Stimulated activated CD4-positive, alpha-beta T cell treated with anti-CD3 and anti-CD28 coated beads, Interleukin-4, amount 100 ng/mL, for 4 hours (primary cell): ENCODE measurements at regions not wholly inside any gene's neighbourhood (a gene's known extent, or its start where the extent isn't known, plus 50 kb on each side); places are given as distances from the start of the nearest gene placed in this dataset.
"Not testable (repeated sequence)": the region's sequence is repeated elsewhere in the genome, so short reads cannot be mapped to it uniquely, and the experiment has no call there.

Experiments used
- DNase-seq, 2 experiments: peaks; one replicate each; pipeline ENCODE4 v3.0.0-alpha.2; 2020

DNA sequence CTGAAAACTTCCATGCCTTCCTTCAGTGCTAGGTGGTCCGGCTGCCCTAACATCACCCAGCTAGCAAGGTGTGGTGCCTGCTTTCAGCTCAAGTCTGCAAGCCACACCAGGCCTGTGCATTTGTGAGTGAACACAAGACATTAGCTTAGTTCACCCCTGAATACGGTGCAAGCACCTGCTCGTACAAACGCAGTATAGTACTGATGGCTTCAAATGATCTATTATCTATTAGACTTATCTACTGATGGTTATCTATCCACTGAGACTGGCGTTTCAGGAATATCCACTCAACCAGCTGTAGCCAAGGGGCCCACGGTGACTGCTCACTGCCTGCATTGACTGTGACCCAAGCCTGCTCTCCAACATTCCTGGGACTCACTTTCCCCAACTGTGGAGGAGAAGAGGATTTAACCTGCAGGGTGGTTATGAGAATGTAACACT is 155.9 kb downstream of the SHOX start:
- no peak for DNase-seq

DNA sequence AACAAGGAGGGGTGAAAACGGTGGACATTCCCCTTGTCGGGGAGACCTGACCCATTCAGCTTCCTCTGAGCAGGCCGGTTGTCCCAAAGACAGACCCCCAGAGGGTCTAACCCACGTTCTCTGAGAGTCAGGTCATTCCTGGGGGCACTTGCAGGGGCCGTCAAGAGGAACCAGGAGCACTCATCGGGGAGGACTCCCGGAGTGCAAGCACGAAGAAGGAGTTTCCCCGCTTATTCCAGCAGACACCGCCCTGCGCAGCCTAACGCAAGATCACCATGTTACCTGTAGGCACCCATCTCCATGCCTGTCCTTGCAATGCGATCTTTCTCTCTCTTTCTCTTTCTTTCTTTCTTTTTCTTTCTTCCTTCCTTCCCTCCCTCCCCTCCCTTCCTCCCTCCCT is 154.2 kb downstream of the SHOX start:
- no peak for DNase-seq

DNA sequence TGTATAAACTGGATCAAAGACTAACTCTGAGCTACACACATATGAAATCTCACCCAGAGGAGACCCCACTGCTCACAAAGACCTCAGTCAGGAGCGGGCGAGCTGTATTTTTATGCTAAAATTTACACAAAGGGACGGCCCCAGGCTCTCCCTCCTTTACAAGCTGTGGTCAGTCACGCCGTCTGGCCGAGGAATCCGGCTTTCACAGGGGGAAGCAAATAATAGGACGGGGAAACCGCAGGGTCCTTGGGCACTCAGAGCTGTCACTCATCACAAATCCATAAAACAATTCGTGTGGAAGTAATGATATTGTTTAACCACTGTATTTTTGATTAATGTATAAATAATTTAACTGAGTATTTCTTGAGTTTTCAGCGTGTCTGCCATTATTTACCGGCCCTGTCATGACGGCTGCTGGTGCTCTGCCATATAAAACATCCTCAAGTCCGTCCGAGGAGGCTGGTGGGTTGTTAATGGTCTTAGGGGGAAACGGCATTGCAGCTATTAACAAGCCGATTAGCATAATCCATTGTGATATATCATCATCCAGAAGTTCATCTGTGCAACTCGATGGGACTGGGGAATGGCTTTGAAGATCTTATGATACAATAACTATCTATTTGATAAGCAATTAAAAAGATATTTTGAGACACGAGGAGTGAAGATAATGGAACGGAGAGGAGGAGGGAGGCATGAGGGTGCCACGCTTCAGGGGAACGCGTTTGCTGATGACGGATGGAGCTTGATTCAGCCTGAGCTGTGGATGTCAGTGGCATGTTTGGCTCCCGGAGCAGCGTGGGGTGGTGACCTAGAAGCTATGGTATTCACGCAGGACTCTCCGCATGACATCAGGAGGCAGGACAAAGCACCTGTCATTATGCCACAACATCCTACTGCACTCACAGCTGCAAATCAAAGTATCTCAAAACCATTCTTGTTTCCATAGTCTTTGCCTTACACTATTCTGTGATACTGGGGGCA is 150.9 kb downstream of the SHOX start:
- DNase-seq = no peak

DNA sequence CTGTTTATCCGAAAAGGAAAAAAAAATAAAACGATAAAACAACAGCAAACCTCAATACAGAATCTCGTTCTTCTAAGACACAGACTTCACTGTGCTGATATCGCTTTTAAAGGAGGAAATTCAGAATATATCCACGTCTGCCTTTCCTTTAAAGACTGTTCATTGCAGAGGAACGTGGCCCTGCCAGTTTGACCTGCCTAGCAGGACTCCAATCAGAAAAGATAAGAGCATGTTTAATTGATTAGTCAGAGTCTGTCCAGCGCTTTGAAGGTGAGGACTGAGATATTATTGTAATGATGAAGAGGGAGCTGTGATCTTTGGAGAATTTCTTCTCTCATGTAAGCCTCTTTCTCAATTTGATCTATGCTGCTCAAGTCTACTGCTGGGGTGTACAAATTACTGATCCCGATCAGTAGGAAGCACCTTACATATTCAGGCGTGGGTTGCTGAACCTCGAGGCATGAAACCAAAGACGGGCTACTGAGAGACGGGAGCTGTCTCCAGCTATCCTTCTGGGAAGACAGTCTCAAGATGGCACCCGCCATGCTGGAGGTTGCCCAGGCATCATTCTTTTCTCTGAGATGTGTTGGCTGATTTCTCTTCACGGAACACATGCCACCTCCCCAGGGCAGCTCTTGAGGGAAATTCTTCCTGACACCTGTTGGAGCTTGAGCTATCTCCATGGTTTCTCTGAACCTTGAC is 146.1 kb downstream of the SHOX start:
- no peak for DNase-seq

DNA sequence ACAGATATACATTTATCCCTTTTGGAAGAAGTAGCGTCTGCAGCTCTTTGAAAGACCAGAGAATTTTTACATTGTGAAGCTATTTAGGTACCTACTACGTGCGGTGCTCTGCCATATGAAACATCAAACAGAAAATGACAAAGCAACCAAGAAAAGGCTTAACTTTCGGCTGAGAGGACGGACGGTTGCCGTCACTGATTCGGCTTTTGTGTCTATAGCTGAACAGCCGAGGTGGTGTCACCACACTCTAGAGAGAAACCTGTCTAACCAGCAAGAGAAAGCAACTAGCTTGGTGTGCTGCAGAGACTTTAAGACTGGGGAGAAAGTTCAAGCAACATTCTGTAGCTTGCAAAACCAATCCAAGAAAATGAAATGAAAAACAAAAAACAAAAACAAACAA is 145.5 kb downstream of the SHOX start:
- no peak for DNase-seq

DNA sequence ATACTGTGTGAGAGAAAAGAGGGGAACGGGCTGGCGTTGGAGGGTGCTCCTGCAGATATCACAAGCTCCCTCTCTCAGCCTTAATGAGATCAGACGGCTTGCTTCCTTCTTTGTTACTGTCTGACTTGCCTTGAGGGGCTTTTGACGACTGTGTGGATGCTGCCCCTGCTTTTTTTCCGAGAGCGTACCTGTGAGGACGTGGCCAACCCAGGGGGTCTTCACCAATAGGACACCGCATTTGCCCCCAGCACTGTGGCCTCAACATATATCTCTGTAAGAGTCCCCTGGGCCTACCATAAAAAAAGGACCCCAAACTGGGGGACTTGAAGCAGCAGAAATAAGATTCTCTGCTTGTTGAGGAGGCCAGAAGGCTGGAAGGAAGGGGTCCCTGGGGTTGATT is 143.9 kb downstream of the SHOX start:
- no peak for DNase-seq

DNA sequence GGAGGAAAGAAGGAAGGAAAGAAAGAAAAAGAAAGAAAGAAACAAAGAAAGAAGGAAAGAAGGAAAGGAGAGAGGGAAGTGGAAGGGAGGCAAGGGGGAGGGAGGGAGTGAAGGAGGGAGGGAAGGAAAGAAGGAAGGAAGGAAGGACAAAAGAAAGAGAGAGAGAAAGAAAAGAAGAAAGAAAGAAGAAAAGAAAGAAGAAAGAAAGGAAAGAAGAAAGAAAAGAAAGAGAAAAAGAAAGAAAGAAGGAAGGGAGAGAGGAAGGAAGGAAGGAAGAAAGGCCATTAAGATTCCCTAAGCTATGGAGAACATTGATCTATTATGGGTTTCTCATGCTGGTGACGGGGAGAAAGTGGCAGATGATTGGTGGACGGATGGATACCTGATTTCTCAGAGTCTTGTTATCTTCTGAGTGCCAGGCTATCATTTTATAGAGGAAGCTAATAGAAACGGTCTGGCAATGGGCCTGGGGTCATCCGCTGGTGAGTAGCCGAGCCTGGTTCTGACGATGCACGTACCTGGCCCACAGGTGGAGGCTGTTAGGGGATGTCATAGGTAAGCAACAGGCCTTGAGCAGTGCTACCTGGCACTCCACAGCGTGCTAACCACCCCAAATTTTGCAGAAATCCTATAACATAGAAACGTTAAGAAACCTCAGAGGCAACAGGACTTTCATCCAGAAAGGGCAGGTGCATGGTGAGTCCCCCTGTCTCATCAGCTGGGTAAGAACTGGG is 142.9 kb downstream of the SHOX start:
- DNase-seq = no peak

DNA sequence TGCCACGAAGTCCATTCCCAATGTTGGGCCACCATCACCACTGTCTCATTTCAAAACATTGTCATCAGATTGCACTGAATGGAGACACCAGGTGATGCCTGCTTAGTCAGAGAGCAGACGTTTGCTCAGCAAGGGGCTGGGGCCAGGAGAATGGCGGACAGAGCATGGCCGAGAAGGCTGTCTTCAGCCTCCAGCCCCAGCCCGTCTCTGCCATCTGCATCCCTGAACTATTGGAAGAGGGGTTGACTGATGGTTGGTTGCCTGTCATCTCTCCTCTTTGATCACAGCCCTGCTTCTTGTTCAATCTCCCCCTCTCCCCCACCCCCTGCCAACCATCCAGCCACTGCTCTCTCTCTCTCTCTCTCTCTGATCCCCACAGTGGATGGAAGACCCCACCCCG is 140.9 kb downstream of the SHOX start:
- DNase-seq = no peak

DNA sequence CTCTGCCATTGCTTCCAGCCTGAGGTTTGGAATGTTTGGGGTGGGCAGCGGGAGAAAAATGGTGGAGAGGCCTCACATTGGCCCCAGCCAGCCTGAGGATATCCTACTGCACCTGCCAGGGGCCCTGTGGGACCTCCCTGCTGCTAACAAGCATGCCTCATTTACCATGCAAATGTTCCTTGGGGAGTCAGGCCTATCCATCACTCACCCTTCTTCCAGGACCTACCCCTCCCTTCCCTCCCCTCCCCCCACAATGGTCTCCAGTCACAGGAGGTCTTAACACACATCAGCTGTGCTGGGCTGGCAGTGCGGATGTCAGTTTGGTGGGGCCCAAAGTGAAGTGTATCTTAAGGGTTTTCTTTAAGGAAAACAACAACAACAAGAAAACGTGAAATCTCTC is 139.2 kb downstream of the SHOX start:
- DNase-seq = no peak

DNA sequence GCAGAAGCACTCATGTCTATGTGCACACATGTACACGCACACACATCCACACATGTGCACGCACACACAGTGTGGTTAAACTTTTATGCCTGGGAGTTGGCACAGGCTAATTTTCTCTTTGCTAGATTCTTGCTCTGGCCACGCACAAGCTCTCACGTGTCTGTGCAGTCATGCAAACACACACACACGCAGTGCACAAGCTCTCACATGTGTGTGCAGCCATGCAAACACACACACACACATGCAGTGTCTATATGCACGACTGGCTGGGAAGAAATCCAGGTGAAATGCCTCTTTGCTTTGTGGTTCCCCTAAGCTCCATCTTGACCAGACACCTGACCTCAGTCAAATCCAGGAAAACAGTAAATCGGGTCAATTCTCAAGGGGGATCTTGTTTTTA is 138.0 kb downstream of the SHOX start:
- no peak for DNase-seq

DNA sequence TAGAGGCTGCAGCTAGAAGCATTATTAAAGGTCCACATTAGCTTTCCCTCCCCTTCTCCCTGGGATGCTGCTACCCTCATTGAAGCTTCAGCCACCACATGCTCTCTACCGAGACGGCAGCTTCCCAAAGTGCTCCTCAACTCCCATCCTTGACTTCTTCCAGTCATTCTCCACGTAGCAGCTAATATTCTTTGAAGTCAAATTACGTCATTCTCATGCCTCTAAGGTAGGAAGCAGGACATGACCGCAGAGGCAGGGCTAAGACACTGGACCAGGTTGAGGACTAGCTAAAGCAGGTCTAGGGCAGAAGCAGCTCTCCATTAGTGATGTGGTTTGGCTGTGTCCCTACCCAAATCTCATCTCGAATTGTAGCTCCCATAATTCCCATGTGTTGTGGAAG is 128.3 kb downstream of the SHOX start:
- no peak for DNase-seq

DNA sequence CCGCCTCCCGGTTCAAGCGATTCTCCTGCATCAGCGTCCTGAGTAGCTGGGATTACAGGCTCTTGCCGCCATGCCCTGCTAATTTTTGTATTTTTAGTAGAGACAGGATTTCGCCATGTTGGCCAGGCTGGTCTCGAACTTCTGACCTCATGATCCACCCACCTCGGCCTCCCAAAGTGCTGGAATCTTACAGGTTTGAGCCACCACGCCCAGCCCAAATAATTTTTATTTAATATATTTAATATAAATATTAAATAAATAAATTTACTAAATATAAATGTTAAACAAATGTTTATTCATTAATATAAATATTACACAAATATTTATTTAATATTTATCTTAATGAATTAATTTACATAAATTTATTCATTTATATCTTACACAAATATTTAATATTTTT is 120.2 kb downstream of the SHOX start:
- no peak for DNase-seq

DNA sequence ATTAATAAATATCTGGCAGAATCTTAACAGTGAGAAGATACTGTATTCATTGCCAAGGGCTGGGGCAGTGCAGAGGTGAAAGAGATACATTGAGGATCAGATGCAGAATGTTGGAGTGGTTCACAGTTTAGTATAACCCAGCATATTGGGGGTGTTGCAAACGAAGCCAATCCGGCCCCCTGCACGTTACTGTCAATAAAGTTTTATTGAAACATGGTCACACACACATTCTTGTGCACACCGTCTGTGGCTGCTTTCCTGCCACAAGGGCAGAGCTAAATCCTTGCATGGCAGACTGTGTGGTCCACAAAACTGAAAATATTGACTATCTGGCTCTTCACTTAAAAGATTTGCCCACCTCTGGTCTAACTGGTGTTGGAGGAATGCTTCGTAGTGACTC is 119.7 kb downstream of the SHOX start:
- no peak for DNase-seq

DNA sequence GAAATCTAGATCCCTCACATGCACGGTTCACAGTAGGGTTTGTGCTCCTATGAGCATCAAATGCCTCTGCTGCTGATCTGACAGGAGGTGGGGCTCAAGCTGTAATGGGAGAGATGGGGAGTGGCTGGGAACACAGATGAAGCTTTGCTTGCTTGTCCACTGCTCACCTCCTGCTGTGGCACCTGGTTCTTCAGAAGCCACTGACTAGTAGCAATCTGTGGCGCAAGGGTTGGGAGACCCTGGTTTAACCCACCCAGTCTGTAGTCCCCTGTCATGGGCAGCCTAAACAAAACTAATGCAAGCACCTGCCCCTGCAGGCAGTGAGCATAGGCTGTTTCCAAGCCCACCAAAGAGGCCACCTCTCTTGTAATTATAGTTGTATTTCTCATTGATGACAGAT is 116.6 kb downstream of the SHOX start:
- DNase-seq = no peak

DNA sequence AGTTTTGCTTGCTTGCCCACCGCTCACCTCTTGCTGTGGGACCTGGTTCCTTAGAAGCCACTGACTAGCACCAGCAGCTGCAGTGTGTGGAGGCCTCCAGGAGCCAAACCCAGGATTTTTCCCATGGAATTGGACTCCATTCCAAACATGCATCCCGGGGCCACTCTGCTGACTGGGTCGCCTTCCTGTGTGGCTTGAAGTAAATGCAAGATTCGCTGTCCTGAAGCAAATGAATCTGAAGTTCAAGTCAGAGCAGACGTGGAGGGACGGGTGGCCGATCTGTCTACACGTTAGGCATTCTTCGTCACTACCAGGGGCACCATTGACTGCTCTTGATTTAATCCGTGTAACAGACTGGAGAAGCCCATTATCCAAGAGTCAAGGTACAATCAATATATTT is 109.0 kb downstream of the SHOX start:
- no peak for DNase-seq

DNA sequence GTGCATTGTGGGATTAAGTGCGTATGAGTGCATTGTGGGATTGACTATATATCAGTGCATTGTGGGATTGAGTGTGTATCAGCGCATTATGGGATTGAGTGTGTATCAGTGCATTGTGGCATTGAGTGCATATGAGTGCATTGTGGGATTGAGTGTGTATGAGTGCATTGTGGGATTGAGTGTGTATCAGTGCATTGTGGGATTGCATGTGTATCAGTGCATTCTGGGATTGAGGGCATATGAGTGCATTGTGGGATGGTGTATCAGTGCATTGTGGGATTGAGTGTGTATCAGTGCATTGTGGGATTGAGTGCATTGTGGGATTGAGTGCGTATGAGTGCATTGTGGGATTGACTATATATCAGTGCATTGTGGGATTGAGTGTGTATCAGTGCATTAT is 106.4 kb downstream of the SHOX start:
- DNase-seq = not testable (repeated sequence)

DNA sequence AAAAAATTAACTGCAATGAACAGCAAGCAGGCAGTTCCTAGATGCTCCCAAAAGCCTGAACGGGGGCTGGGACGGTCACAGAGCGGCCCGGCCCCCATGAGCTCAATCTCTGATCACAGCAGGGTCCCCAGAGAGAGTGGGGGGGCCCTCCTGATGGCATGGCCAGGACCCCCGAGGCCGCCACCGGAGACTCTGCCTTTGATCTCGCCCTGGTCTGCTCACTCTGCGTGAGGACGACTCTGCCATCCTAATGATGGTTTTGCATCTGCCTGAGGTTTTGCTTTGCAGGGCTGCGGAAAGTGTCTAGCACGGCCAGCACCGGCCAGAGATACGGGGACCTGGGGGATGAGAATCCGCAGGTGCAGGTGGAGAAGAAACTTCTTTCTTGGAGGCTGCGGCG is 103.8 kb downstream of the SHOX start:
- DNase-seq = no peak

DNA sequence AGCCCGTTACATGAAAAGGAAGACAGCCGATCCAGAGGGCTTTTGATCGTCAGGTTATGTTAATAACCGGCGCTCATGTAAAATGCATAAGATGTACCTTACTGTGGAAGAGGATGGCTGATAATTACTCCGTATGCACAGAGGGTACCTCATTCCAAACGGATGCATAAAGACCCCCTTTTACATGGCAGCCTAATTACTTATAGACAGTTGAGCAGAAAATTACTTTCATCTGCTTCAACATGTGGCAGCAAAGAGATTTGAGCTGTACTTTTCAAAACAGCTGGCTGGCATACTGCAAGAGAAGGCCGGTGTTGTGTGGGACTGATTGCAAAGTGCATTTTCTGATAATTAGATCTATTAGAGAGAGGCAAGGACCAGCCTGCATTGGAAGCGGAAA is 103.4 kb downstream of the SHOX start:
- no peak for DNase-seq

DNA sequence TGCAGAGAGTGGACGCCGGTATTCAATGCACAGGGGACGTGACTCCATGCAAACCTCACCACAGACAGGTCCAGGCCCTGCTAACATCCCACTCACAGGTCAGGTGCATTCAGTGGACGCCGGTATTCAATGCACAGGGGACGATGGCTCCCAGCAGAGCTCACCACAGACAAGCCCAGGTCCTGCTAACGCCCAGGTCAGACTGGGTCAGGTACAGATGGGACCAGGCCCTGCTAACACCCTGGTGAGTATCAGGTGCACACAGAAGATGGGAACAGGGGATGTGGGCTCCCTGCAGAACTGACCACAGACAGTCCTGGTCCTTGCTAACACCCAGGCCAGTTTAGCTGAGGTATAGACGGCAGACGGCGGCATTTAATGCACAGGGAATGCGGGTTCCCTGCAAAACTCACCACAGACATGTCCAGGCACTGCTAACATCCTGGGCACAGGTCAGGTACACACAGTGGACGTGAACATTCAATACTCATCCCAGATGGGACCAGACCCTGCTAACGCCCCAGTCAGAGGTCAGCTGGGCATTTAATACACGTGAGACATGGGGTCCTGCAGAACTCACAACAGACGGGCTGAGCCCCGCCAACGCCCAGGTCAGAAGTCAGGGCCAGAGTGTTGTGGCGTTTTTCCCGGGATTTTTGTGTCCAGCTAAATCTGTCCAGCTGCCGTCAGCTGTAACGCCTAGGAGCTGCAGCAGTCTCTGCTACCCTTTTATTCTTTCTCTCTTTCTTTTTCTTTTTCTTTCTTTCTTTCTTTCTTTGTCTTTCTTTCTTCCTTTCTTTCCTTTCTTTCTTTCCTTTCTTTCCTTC is 99.2 kb downstream of the SHOX start:
- DNase-seq = no peak

DNA sequence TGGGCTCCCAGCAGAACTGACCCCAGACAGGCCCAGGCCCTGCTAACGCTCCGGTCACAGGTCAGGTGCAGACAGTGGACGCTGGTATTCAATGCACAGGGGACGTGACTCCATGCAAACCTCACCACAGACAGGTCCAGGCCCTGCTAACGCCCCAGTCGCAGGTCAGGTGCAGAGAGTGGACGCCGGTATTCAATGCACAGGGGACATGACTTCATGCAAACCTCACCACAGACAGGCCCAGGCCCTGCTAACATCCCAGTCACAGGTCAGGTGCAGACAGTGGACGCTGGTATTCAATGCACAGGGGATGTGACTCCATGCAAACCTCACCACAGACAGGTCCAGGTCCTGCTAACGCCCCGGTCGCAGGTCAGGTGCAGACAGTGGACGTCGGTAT is 98.5 kb downstream of the SHOX start:
- DNase-seq = not testable (repeated sequence)

DNA sequence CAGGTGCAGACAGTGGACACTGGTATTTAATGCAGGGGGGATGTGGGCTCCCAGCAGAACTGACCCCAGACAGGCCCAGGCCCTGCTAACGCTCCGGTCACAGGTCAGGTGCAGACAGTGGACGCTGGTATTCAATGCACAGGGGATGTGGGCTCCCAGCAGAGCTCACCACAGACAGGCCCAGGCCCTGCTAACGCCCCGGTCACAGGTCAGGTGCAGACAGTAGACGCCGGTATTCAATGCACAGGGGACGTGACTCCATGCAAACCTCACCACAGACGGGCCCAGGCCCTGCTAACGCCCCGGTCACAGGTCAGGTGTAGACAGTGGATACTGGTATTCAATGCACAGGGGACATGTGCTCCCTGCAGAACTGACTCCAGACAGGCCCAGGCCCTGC is 98.0 kb downstream of the SHOX start:
- not testable (repeated sequence) for DNase-seq

DNA sequence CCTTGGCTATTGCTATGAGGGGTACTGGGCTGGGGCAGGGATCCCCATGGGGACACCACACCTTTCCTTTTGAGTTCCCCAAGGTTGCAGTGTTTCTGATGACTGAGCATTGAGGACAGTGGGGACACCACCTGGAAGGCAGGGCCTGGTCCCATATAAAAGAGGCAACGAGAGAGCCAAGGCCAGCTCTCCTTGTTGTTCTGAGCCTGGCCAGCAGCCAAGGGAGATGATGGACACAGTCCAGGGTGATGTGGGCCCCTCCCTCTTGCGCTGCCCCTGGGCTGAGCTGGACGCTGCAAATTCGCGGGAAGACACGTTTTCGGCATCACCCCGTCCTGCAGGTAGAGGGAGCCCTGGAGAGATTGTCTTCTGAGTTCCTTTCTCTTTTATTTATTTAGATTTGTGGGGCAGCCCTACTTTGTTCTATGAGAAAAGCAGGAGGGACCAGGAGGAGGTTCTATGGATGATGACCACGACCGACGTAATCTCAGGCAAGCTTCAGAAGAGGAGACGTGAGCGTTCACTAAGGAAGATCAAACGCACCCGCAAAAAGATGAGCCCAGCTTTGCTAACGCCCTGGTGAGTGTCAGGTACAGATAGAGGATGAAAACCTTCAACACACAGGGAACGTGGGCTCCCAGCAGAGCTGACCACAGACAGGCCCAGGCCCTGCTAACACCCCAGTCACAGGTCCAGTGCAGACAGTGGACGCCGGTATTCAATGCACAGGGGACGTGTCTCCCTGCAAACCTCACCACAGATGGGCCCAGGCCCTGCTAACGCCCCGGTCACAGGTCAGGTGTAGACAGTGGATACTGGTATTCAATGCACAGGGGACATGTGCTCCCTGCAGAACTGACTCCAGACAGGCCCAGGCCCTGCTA is 97.4 kb downstream of the SHOX start:
- no peak for DNase-seq
